Hepatocyte (in vitro differentiated cells): ENCODE measurements at regions not wholly inside any gene's neighbourhood (a gene's known extent, or its start where the extent isn't known, plus 50 kb on each side); places are given as distances from the start of the nearest gene placed in this dataset.

Experiments
- EZH2 ChIP-seq: fragments of 200-600 bp; sonication (generic); IDR thresholded peaks from 2 replicates; pipeline ENCODE4 v1.6.1; 2016; ENCODE audit warnings: antibody characterized with exemption, mild to moderate bottlenecking, borderline replicate concordance
- EZH2phosphoT487 ChIP-seq: fragments of 200-600 bp; sonication (generic); IDR thresholded peaks from one replicate; pipeline ENCODE4 v1.6.1; 2018; ENCODE audit warnings: antibody characterized with exemption, mild to moderate bottlenecking, low read depth, moderate library complexity; ENCODE audit not compliant: unreplicated experiment, severe bottlenecking
- TF ChIP-seq, protein P1 (sequence below): fragments of 200-600 bp; sonication (generic); IDR thresholded peaks from 2 replicates; pipeline ENCODE4 v1.5.1; 2016; ENCODE audit warnings: antibody characterized with exemption, mild to moderate bottlenecking; ENCODE audit not compliant: poor library complexity

DNA sequence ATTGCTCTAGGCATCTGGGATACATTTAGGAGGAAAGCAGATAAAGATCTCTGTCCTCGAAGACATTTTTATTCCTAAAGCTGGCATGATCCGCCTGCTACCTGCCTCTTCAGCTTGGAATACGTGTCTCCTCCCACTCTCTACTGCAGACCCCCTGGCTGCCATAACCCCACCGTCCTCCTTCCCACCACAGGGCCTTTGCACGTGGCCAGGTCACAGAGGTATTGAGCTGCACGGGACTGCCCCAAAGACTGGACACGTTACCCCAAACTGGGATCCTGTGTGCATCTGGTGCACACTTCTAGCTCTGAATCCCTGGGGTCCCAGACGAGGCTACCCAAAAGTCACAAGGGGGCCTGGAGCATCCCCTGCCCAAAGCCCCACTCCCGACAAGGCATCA lies 351.2 kb upstream of the EEF2KMT start:
- TF ChIP-seq, protein P1, sequence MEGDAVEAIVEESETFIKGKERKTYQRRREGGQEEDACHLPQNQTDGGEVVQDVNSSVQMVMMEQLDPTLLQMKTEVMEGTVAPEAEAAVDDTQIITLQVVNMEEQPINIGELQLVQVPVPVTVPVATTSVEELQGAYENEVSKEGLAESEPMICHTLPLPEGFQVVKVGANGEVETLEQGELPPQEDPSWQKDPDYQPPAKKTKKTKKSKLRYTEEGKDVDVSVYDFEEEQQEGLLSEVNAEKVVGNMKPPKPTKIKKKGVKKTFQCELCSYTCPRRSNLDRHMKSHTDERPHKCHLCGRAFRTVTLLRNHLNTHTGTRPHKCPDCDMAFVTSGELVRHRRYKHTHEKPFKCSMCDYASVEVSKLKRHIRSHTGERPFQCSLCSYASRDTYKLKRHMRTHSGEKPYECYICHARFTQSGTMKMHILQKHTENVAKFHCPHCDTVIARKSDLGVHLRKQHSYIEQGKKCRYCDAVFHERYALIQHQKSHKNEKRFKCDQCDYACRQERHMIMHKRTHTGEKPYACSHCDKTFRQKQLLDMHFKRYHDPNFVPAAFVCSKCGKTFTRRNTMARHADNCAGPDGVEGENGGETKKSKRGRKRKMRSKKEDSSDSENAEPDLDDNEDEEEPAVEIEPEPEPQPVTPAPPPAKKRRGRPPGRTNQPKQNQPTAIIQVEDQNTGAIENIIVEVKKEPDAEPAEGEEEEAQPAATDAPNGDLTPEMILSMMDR = no peak
- no peak for TF ChIP-seq EZH2
- no peak for TF ChIP-seq EZH2phosphoT487
